ENCODE measurements at regions not wholly inside any gene's neighbourhood (a gene's known extent, or its start where the extent isn't known, plus 50 kb on each side); places are given as distances from the start of the nearest gene placed in this dataset.

- TF ChIP-seq CTCF (IDR thresholded peaks at IDR 0.05): no peak
- TF ChIP-seq POLR2A (IDR thresholded peaks at IDR 0.05): no peak
These were observed 270.3 kb upstream of the NEBL start for GRCh38 chr10:21167288-21168010.

Measured in Peyer's patch (tissue), 4 donors.